HPDE6-E6E7 (cell line): ENCODE measurements at regions not wholly inside any gene's neighbourhood (a gene's known extent, or its start where the extent isn't known, plus 50 kb on each side); places are given as distances from the start of the nearest gene placed in this dataset.
"Not testable (repeated sequence)": the region's sequence is repeated elsewhere in the genome, so short reads cannot be mapped to it uniquely, and the experiment has no call there.

Experiments
- DNase-seq: peaks from one replicate; pipeline ENCODE4 v3.0.0; 2011; ENCODE audit warnings: missing footprints; ENCODE audit errors: extremely low spot score

DNA sequence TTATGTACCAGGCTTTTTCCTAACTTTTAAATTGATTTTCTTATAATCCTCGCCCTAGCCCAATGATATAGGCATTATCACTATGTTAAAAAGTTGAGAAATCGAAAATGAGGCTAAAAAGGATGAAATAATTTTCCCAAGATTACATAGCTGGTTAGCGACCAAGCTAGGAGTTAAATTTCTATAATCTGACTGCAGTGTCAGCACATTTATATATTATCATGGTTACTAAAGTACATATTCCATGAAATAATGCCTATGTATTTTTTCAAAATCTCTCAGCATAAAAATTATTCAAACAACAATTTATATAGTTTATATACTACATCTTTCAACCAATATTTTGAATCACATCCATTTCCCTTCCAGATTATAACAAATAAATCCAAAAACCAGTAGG lies 317.3 kb upstream of the TFPI start:
- DNase-seq = no peak

DNA sequence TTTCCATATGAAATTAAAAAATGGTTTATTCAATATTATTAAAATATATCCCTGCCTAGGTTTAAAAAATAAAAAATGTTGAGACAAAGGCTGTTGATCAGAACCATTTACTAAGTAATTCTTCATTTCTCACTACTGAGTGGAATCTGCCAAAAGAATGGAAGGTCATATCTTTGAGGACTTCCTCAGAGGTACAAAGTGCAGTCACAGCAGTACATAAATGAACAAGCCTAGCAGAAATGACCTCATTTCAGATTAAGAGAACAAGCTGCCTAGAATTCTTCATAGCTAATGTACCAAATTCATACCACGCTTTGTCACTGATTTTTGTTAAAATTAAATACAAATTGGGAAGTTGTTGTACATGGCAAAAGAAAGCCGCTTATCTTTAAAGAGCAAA lies 318.9 kb upstream of the TFPI start:
- DNase-seq = no peak

- no peak for DNase-seq
These were observed 320.6 kb upstream of the TFPI start for GRCh38 chr2:187874786-187875185.

- DNase-seq = no peak
These were observed 321.3 kb upstream of the TFPI start for GRCh38 chr2:187875261-187876141.

GRCh38 chr2:187876554-187876953 lies 322.3 kb upstream of the TFPI start:
- DNase-seq = no peak

- DNase-seq = no peak
These were observed 323.2 kb upstream of the TFPI start for GRCh38 chr2:187877391-187877790.

DNA sequence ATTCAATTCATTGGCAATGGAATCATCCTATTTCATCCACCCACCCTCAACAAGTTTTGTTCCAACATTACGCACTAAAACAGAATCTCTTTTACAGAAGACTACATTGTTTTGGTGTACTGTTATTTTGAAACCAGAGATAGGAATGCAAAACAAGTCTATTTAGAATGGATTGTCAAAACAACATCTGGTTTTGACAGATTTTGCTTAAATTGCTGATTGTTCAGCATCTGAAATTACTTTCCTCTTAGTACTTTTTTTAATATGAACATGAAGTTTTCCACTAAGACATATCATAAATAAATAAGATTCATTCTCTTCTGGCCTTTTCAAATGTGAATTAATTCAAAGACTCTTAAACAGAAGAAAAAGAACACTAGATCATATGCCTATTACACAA lies 323.9 kb upstream of the TFPI start:
- DNase-seq = no peak

DNA sequence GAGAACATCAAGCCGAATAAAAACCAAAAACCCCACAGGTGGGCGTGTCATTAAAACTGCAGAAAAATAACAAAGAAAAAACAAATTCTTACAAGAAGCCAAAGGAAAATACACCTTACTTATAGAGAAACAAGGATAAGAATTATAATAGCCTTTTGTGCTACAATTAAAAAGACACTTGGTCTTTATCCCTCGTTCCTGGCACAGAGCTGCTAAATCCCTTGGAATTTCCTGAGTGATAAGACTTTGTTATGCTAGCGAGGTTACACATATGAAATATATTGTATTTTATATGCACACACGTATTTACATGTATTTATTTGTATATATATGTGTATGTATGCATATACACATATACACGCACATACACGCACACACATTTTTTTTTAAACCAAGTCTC lies 325.3 kb upstream of the TFPI start:
- DNase-seq = no peak

GRCh38 chr2:187884003-187884402 lies 329.8 kb upstream of the TFPI start:
- DNase-seq = no peak

DNA sequence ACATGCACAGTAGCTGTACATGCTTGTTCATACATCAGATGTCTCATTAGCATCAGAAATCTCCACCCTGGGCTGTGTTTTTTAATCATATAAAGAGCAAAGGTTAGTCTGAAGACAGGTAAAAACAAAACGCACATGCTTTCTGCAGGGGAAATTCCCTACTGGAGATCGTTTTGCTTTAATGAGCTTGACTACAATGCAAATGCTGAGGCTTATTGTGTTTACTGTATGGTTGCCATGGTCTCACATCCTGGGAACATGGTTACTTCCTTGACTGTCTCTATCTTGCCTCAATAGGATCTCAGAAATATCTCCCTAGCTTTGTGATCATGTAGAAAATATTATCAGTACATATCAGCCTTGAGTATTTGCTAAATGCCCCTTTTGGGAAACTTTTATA lies 336.5 kb upstream of the TFPI start:
- no peak for DNase-seq

DNA sequence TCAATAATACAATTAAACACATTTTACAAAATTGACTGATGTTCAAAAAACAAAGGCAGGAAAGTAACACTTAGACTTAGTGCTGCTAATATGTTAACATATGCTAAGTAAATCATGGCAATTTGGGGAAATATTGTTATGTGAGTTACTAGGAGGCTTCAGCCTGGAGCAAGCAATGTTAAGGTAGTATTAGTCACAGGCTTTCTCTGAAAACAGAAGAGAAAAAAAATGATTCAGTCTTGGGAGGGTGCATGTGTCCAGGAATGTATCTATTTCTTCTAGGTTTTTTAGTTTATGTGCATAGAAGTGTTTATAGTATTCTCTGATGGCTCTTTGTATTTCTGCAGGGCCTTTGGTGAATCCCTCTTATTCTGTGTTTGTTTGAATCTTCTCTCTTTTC lies 345.8 kb upstream of the TFPI start:
- no peak for DNase-seq

DNA sequence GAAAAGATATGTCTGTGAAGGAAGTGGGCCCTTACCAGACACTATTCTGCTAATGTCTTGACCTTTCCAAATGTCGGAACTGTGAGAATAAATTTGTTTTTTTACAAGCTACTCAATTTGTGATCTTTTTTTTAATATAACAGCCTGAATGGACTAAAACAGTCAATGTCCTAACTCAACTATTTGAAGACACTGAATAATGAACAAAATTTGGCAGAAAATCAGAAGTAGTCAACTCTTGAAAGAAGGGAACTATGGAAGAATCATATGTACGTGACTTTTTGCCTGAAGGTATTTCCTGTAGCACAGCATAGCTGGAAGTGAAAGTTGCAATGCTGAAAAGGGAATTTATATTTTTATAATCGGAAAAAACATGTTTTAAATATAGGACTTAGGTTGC lies 351.8 kb upstream of the TFPI start:
- DNase-seq = no peak

- not testable (repeated sequence) for DNase-seq
These were observed 356.7 kb upstream of the TFPI start for GRCh38 chr2:187910922-187911321.

GRCh38 chr2:187912950-187913349 lies 358.7 kb upstream of the TFPI start:
- no peak for DNase-seq

DNA sequence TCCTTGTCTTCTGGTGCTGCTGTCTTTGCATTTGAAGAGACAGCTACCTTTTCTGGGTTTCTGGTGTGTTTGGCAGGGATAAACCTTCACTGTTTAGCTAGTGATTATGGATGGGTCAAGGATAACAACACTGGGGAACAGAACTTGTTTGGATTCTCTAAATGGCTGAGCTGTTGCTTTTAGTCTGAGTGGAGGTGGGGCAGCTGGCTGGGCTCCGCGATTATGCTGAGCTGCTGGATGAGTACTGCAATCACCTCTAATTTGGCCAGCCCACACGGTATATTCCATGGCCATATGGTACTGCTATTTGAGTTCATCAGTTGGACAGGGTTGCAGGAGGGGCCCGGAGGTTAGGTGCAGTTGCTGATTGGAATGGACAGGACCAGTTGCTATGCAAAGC lies 361.6 kb upstream of the TFPI start:
- DNase-seq = no peak

- DNase-seq = no peak
These were observed 362.6 kb upstream of the TFPI start for GRCh38 chr2:187916799-187917198.

- no peak for DNase-seq
These were observed 363.3 kb upstream of the TFPI start for GRCh38 chr2:187917535-187917934.

DNA sequence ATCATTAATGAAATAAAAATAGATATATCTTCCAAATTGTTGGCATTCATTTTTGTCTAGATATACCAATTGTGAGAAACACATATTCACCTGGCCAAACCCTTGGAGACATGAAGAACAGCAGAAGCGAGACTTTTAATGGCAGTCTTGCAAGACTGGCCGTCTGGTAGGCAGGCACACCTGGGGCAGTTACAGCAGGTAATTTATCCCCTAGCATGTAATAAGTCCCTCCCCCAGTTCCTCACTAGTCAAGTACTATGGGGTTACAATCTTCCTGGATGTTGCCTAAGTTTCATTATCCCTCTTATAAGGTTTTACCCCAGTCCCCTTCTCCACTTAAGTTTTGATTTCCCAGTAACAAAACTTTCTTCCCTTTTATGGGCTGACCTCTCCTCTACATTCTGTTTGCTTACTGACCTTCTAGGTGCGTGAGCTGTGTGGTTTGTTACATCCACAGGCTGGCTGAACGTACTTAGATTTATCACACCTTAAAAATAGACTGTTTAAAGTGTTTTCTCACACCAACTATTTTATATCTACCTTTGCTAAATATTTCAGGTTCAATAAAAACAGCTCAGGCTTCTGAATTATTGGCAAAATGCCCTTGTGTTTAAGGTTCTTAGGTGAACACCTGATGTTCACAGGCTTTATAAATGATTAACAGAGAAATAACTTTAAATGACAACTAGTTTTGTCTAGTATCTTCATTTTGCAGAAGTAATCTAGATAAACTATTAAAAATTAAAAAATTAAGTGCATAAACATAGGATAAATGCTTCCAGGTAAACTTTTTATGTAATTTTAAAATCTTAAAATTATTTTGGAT lies 365.0 kb upstream of the TFPI start:
- no peak for DNase-seq

DNA sequence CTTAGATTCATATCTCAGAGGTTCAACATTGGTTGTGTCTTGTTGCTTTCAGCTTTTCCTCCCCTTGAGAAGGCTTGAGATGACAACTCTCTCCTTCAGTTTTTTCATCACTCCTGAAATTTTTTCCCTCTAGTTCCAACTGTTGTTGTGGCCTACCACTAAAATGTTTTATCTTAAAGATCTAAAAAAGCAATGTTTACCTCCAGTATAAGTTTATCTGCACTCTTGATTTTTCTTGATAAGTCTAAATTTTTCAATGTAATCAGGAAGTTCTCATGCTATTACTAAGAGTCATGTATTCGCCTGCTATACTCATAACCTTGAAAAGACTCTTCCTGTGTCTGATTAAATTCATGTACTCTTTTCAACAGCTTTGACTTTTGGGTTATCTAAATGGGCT lies 366.3 kb upstream of the TFPI start:
- no peak for DNase-seq

- no peak for DNase-seq
These were observed 368.6 kb upstream of the TFPI start for GRCh38 chr2:187922846-187923245.

DNA sequence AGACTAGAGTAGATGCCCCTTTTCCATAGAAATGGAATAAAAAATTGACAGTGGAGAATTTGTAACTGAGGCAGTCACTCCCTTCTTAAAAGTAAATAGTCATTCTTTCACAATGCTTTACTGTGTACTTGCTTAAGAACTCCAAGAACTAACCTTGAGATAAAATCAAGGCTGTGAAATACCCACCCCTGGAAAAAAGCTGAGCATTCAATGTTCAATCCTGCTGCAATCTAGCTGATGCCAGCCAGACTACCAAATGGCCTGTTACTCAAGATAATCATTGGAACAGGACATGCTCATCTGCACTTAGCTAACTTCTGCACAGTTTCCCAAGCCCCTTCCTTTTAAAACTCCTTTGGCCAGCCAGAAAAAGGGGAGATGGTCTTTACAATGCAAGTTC lies 367.4 kb upstream of the GULP1 start:
- no peak for DNase-seq

DNA sequence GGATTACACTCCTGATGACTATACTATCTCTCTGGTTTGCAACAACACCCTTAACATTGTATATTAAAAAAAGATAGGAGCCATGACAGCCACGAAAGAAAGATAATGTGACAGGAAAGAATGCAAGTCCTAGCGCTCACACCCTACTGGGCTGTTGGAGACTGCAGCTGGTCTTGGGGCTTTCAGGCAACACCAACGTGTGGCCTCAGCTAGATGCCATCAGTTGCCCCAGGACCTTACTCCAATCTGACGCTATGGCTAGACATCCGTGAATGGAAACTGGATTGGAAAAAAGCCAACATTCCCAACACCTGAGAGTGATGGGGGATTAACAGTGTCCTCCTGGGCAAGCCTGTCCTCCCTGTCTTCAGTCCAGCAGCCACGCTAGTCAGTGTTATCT lies 357.4 kb upstream of the GULP1 start:
- no peak for DNase-seq

- no peak for DNase-seq
These were observed 357.0 kb upstream of the GULP1 start for GRCh38 chr2:187934692-187935091.
